ENCODE measurements at regions not wholly inside any gene's neighbourhood (a gene's known extent, or its start where the extent isn't known, plus 50 kb on each side); places are given as distances from the start of the nearest gene placed in this dataset.

GRCh38 chr6:56318851-56319250 lies 71.5 kb upstream of the COL21A1 start:
- no peaks in the 10 kb centered on the region for H3K9me3 ChIP-seq
- intact Hi-C loops (cut with DNase I; ENCODE audit: low total_unique reads): no loop called here
- H3K4me1 ChIP-seq: no peaks in the 10 kb centered on the region
- no peaks in the 10 kb centered on the region for H3K36me3 ChIP-seq
- no peak for TF ChIP-seq POLR2AphosphoS5 (IDR thresholded peaks at IDR 0.05)
- TF ChIP-seq CTCF (IDR thresholded peaks at IDR 0.05): no peak
- TF ChIP-seq POLR2A (IDR thresholded peaks at IDR 0.05): no peak
- TF ChIP-seq EP300 (IDR thresholded peaks at IDR 0.05): no peak
- no peak overlapping the region for H3K4me3 ChIP-seq
- DNase-seq: no peak
- no peak overlapping the region for H3K27ac ChIP-seq
- WGBS, 5 donors: 68 to 84% (median 75%) methylated on average over 2 of the region's 2 CpGs
- no peaks in the 10 kb centered on the region for H3K27me3 ChIP-seq

- Histone ChIP-seq H3K36me3 (no peaks in the 10 kb centered on the region), H3K9me3 (no peaks in the 10 kb centered on the region), H3K27ac (no peak overlapping the region), H3K4me3 (no peak overlapping the region), H3K4me1 (no peaks in the 10 kb centered on the region), H3K27me3 (no peaks in the 10 kb centered on the region)
- 60 to 68% (median 65%) methylated on average over 11 of the region's 11 CpGs for WGBS, 5 donors
- intact Hi-C loops (cut with DNase I; ENCODE audit: low total_unique reads): no loop called here
- peak in 1 of 2 donors; percentile 59 for DNase-seq
- TF ChIP-seq CTCF (IDR thresholded peaks at IDR 0.05) (peak in 4 of 7 experiments; percentile 41 to 57 (median 48)), POLR2AphosphoS5 (IDR thresholded peaks at IDR 0.05) (no peak)
These were observed 67.5 kb upstream of the COL21A1 start for GRCh38 chr6:56314683-56315523.

GRCh38 chr6:56311533-56312448 lies 64.4 kb upstream of the COL21A1 start:
- peaks cover 0 to 6% (median 0%) of the 10 kb centered on the region in 4 donors for H3K9me3 ChIP-seq
- intact Hi-C loops (cut with DNase I; ENCODE audit: low total_unique reads): no loop called here
- DNase-seq: no peak
- no peak overlapping the region for H3K4me3 ChIP-seq
- H3K36me3 ChIP-seq: no peaks in the 10 kb centered on the region
- WGBS, 5 donors: 71 to 82% (median 76%) methylated on average over 5 of the region's 5 CpGs
- no peak overlapping the region for H3K27ac ChIP-seq
- H3K27me3 ChIP-seq: no peaks in the 10 kb centered on the region
- no peak for TF ChIP-seq POLR2A (IDR thresholded peaks at IDR 0.05)
- TF ChIP-seq EP300 (IDR thresholded peaks at IDR 0.05): no peak
- TF ChIP-seq POLR2AphosphoS5 (IDR thresholded peaks at IDR 0.05): no peak
- no peak for TF ChIP-seq CTCF (IDR thresholded peaks at IDR 0.05)
- no peaks in the 10 kb centered on the region for H3K4me1 ChIP-seq

- no peak for TF ChIP-seq EP300 (IDR thresholded peaks at IDR 0.05)
- no peak for TF ChIP-seq POLR2AphosphoS5 (IDR thresholded peaks at IDR 0.05)
- no peak for TF ChIP-seq POLR2A (IDR thresholded peaks at IDR 0.05)
- TF ChIP-seq CTCF (IDR thresholded peaks at IDR 0.05): no peak
- no peaks in the 10 kb centered on the region for H3K36me3 ChIP-seq
- H3K27ac ChIP-seq: no peak overlapping the region
- H3K9me3 ChIP-seq: peaks cover 0 to 6% (median 0%) of the 10 kb centered on the region in 4 donors
- H3K4me1 ChIP-seq: no peaks in the 10 kb centered on the region
- intact Hi-C loops (cut with DNase I; ENCODE audit: low total_unique reads): no loop called here
- no peaks in the 10 kb centered on the region for H3K27me3 ChIP-seq
- no peak overlapping the region for H3K4me3 ChIP-seq
- 7 to 31% (median 23%) methylated on average over 2 of the region's 2 CpGs for WGBS, 5 donors
- peak in 1 of 2 donors; percentile 54 for DNase-seq
These were observed 63.7 kb upstream of the COL21A1 start for GRCh38 chr6:56311061-56311460.

All from stomach (tissue), 8 donors.